Spinal cord (tissue), 9 donors: ENCODE measurements at regions not wholly inside any gene's neighbourhood (a gene's known extent, or its start where the extent isn't known, plus 50 kb on each side); places are given as distances from the start of the nearest gene placed in this dataset.
"Not testable (repeated sequence)": the region's sequence is repeated elsewhere in the genome, so short reads cannot be mapped to it uniquely, and the experiment has no call there.

Experiments used
- DNase-seq, 6 donors: peaks; one replicate each; pipeline versions ENCODE4 v3.0.0 to v3.0.0-alpha.2; 2013 to 2015; ENCODE audit warnings: low spot score in 6 of 6, low read depth in 4 of 6
- H3K27ac ChIP-seq: one replicate; pipeline ENCODE4 v1.5.1; 2013; ENCODE audit warnings: low read depth, low read length, control low read depth
- H3K27me3 ChIP-seq: one replicate; pipeline ENCODE4 v1.6.1; 2013; ENCODE audit warnings: low read length; ENCODE audit not compliant: control insufficient read depth, insufficient read depth
- H3K36me3 ChIP-seq: one replicate; pipeline ENCODE4 v1.6.1; 2013; ENCODE audit warnings: low read length; ENCODE audit not compliant: control insufficient read depth, insufficient read depth
- H3K4me1 ChIP-seq: one replicate; pipeline ENCODE4 v1.6.1; 2013; ENCODE audit warnings: low read length; ENCODE audit not compliant: control insufficient read depth, insufficient read depth
- H3K4me3 ChIP-seq: one replicate; pipeline ENCODE4 v1.5.1; 2013; ENCODE audit warnings: low read depth, low read length, control low read depth
- H3K9me3 ChIP-seq: one replicate; pipeline ENCODE4 v1.6.1; 2013; ENCODE audit warnings: low read length; ENCODE audit not compliant: control insufficient read depth, insufficient read depth
- WGBS: methylation state at CpG from one replicate; pipeline ENCODE4 v1.1.5; 2013; ENCODE audit warnings: missing lambda C conversion rate; ENCODE audit not compliant: insufficient coverage; 5-methylcytosine and 5-hydroxymethylcytosine counted together
- donor health status: healthy.

- WGBS, result 93% methylated on average over 21 of the region's 26 CpGs
- H3K9me3 ChIP-seq, result peaks cover 8% of the 10 kb centered on the region
- no peak overlapping the region for H3K4me3 ChIP-seq
- H3K27ac ChIP-seq, result peak overlapping the region; percentile 11
- peaks cover 5% of the 10 kb centered on the region for H3K4me1 ChIP-seq
- no peaks in the 10 kb centered on the region for H3K36me3 ChIP-seq
- no peaks in the 10 kb centered on the region for H3K27me3 ChIP-seq
- no peak for DNase-seq
Measured at GRCh38 chr9:134525841-134526583, 115.6 kb upstream of the COL5A1 start.

- H3K4me1 ChIP-seq, result peaks cover 5% of the 10 kb centered on the region
- 78% methylated on average over 14 of the region's 19 CpGs for WGBS
- DNase-seq, result no peak
- H3K27me3 ChIP-seq, result no peaks in the 10 kb centered on the region
- H3K36me3 ChIP-seq, result no peaks in the 10 kb centered on the region
- H3K9me3 ChIP-seq, result peaks cover 8% of the 10 kb centered on the region
- H3K27ac ChIP-seq, result no peak overlapping the region
- no peak overlapping the region for H3K4me3 ChIP-seq
Measured at GRCh38 chr9:134526584-134527477, 114.8 kb upstream of the COL5A1 start.

GRCh38 chr9:134530724-134531123 lies 110.9 kb upstream of the COL5A1 start:
- no peak overlapping the region for H3K27ac ChIP-seq
- no peaks in the 10 kb centered on the region for H3K27me3 ChIP-seq
- DNase-seq, result no peak
- no peak overlapping the region for H3K4me3 ChIP-seq
- peaks cover 8% of the 10 kb centered on the region for H3K9me3 ChIP-seq
- peaks cover 23% of the 10 kb centered on the region for H3K4me1 ChIP-seq
- no peaks in the 10 kb centered on the region for H3K36me3 ChIP-seq

GRCh38 chr9:134531220-134531970 lies 110.2 kb upstream of the COL5A1 start:
- Histone ChIP-seq H3K4me1 (peaks cover 23% of the 10 kb centered on the region), H3K27ac (no peak overlapping the region), H3K27me3 (no peaks in the 10 kb centered on the region), H3K4me3 (no peak overlapping the region), H3K36me3 (no peaks in the 10 kb centered on the region), H3K9me3 (peaks cover 8% of the 10 kb centered on the region)
- 71% methylated on average over 2 of the region's 9 CpGs for WGBS
- no peak for DNase-seq

GRCh38 chr9:134532084-134532483 lies 109.5 kb upstream of the COL5A1 start:
- no peaks in the 10 kb centered on the region for H3K36me3 ChIP-seq
- 97% methylated on average over 11 of the region's 12 CpGs for WGBS
- peaks cover 8% of the 10 kb centered on the region for H3K9me3 ChIP-seq
- no peaks in the 10 kb centered on the region for H3K27me3 ChIP-seq
- peaks cover 21% of the 10 kb centered on the region for H3K4me1 ChIP-seq
- no peak overlapping the region for H3K27ac ChIP-seq
- no peak for DNase-seq
- no peak overlapping the region for H3K4me3 ChIP-seq

- H3K27me3 ChIP-seq, H3K36me3 ChIP-seq, H3K4me3 ChIP-seq, H3K9me3 ChIP-seq, DNase-seq, H3K27ac ChIP-seq: not testable (repeated sequence)
- 100% methylated on average over 4 of the region's 9 CpGs for WGBS
- H3K4me1 ChIP-seq, result peaks cover 26% of the 10 kb centered on the region
Measured at GRCh38 chr9:134532661-134533060, 108.9 kb upstream of the COL5A1 start.

- no peaks in the 10 kb centered on the region for H3K36me3 ChIP-seq
- 33% methylated on average over 21 of the region's 28 CpGs for WGBS
- peaks cover 8% of the 10 kb centered on the region for H3K9me3 ChIP-seq
- peaks cover 40% of the 10 kb centered on the region for H3K4me1 ChIP-seq
- H3K4me3 ChIP-seq, result no peak overlapping the region
- H3K27ac ChIP-seq, result peak overlapping the region; percentile 86
- peak in 4 of 6 donors; percentile 33 to 81 (median 71) for DNase-seq
- no peaks in the 10 kb centered on the region for H3K27me3 ChIP-seq
Measured at GRCh38 chr9:134533850-134534588, 107.6 kb upstream of the COL5A1 start.

- Histone ChIP-seq H3K9me3 (peaks cover 8% of the 10 kb centered on the region), H3K36me3 (no peaks in the 10 kb centered on the region), H3K27me3 (no peaks in the 10 kb centered on the region), H3K27ac (peak overlapping the region; percentile 86), H3K4me1 (peaks cover 46% of the 10 kb centered on the region), H3K4me3 (no peak overlapping the region)
- WGBS, result 86% methylated on average over 4 of the region's 12 CpGs
- no peak for DNase-seq
Measured at GRCh38 chr9:134534661-134535080, 106.9 kb upstream of the COL5A1 start.

GRCh38 chr9:134535171-134535570 lies 106.4 kb upstream of the COL5A1 start:
- Histone ChIP-seq H3K4me3 (no peak overlapping the region), H3K9me3 (peaks cover 6% of the 10 kb centered on the region), H3K27me3 (no peaks in the 10 kb centered on the region), H3K27ac (no peak overlapping the region), H3K36me3 (no peaks in the 10 kb centered on the region), H3K4me1 (peaks cover 51% of the 10 kb centered on the region)
- no peak for DNase-seq
- 95% methylated on average over 5 of the region's 9 CpGs for WGBS
